ENCODE measurements at regions not wholly inside any gene's neighbourhood (a gene's known extent, or its start where the extent isn't known, plus 50 kb on each side); places are given as distances from the start of the nearest gene placed in this dataset.

GRCh38 chr6:40972190-40972589 is 66.8 kb downstream of the UNC5CL start:
- TF ChIP-seq CTCF (IDR thresholded peaks at IDR 0.05) (no peak), AFF4 (CRISPR knock-in tag; IDR thresholded peaks at IDR 0.05; ENCODE audit: borderline replicate concordance) (no peak), NR3C1 (CRISPR knock-in tag; conservative IDR thresholded peaks at IDR 0.05; ENCODE audit: low read depth) (no peak), FOXJ3 (CRISPR knock-in tag; IDR thresholded peaks at IDR 0.05; ENCODE audit: borderline replicate concordance) (no peak), MLX (CRISPR knock-in tag; IDR thresholded peaks at IDR 0.05) (no peak), ATF6 (CRISPR knock-in tag; IDR thresholded peaks at IDR 0.05) (no peak), ZNF425 (CRISPR knock-in tag; conservative IDR thresholded peaks at IDR 0.05) (no peak)
